ENCODE measurements at regions not wholly inside any gene's neighbourhood (a gene's known extent, or its start where the extent isn't known, plus 50 kb on each side); places are given as distances from the start of the nearest gene placed in this dataset.
"Not testable (repeated sequence)": the region's sequence is repeated elsewhere in the genome, so short reads cannot be mapped to it uniquely, and the experiment has no call there.

GRCh38 chr15:22569486-22569885 lies 110.8 kb downstream of the GOLGA6L22 start:
- TF ChIP-seq RAD21 (CRISPR knock-in tag; conservative IDR thresholded peaks at IDR 0.05 in 1 of 2, IDR thresholded peaks at IDR 0.05 in 1 of 2); POU5F1 (IDR thresholded peaks at IDR 0.05; ENCODE audit: borderline replicate concordance, low read depth, low read length, partially characterized antibody); SNRNP70 (optimal IDR thresholded peaks at IDR 0.05; ENCODE audit: low read depth, low read length); ZNF551 (CRISPR knock-in tag; IDR thresholded peaks at IDR 0.05); STAT6 (CRISPR knock-in tag; IDR thresholded peaks at IDR 0.05): not testable (repeated sequence)

Data from K562 (cell line).